GM10266 (cell line): ENCODE measurements at regions not wholly inside any gene's neighbourhood (a gene's known extent, or its start where the extent isn't known, plus 50 kb on each side); places are given as distances from the start of the nearest gene placed in this dataset.

Experiments
- DNase-seq: peaks from one replicate; pipeline ENCODE4 v3.0.0; 2012; ENCODE audit errors: extremely low spot score
- CTCF ChIP-seq: IDR thresholded peaks from 2 replicates; pipeline ENCODE4 v1.5.1; 2012; ENCODE audit warnings: mild to moderate bottlenecking, low read depth; ENCODE audit not compliant: control insufficient read depth, insufficient read depth; ENCODE audit errors: missing control alignments

GRCh38 chr9:108113596-108113995 is 624.0 kb upstream of the KLF4 start:
- TF ChIP-seq CTCF, result no peak
- DNase-seq, result no peak

DNA sequence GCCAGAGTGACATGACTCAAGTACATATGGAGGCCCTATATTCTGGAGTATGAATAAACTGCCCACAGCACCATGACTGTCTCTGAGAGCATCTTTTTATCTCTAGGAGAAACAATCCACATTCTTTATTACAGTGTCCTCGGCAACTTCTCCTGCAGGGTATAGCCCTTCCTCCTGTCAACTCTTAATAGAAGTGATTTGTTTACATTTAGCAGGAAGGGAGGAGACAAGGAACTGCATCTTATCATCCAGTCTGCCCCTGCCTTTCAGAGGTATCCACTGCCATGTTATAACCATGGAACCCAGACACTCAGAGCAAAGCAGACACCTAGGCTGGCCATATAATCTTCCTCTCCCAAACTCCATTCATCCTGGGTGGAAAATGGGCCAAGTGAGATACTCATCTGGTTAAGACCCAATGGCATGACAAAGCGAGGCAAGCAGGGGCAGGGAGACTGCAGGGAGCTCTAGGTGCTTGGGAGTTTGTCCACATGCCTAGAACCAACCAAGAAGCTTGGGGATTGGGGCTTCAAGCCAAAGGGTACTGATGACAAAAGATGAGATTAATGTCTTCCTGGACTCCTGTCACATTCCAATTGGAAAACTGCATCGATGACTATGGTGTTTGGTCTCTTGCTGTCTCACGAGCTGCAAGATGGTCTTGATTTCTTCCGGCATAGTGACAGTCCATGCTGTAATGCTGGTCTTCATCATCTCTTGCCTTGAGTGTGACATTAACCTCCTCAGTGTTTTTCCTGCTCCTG is 620.5 kb upstream of the KLF4 start:
- no peak for DNase-seq
- TF ChIP-seq CTCF, result no peak

- TF ChIP-seq CTCF, result no peak
- DNase-seq, result no peak
These were observed 619.4 kb upstream of the KLF4 start for GRCh38 chr9:108108852-108109448.

DNA sequence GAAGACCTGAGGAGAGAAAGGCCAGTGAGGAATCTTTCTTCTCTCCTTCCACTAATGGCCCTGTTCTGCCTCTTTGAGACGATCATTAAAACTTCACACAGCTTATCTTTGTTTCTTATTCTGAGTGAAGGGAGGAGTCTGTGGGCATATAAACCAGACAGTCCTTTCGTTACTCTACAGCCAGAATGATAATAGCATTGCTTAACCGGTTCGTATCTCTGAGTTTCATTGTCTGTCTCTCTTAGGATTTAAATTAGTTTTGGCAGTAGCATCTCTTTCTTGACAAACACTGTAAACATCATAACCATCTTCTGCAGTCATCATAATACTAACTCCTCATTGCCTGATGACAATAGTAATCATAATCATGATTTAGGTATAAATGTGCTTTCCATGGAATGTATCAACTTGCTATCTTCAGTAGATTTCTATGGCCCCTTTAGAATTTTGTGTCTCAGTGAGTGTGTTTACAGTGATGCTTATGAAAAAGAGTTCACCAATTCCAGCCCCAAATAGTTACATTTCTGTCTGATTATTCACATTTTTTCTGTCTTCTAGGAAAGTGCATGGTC is 618.8 kb upstream of the KLF4 start:
- TF ChIP-seq CTCF, result no peak

DNA sequence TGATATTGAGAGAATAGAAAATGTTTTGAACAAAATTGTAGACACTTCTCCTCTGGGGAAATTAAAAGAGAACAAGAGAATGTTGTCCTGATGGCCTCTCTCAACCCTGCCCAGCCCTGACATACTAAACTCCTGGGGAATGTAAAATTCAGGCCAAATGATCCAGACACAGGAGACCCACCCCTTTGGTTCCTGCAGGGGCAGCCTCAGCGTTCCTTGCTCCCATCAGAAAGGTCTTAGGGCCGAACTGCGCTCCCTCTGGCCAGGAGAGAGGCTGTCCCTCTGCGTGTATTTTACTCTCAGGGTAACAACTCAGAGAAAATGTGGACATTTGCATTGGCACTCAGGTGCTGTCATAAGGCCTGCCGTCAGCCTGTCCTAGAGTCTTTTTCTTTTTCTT is 616.3 kb upstream of the KLF4 start:
- DNase-seq, result no peak
- TF ChIP-seq CTCF, result no peak

More for the DNA sequence above, 618.8 kb upstream of the KLF4 start:
- DNase-seq, result no peak

- no peak for DNase-seq
- no peak for TF ChIP-seq CTCF
These were observed 615.4 kb upstream of the KLF4 start for GRCh38 chr9:108104991-108105390.
